Kidney (tissue), 13 donors: ENCODE measurements at regions not wholly inside any gene's neighbourhood (a gene's known extent, or its start where the extent isn't known, plus 50 kb on each side); places are given as distances from the start of the nearest gene placed in this dataset.

Experiments
- DNase-seq, 5 donors: peaks; one replicate each; pipeline ENCODE4 v3.0.0-alpha.2; 2013 to 2020
- FAIRE-seq: peaks from 2 replicates; lab custom pipeline; 2012; peaks lifted over from hg19 to GRCh38; lab: Jason Lieb, UNC
- H3K27ac ChIP-seq, 2 donors: one replicate each; pipeline ENCODE4 v1.7.0; 2013; ENCODE audit warnings: low read depth in 2 of 2, low read length in 2 of 2, inconsistent platforms in 1 of 2
- H3K27me3 ChIP-seq: one replicate; pipeline ENCODE4 v1.7.1; 2013; ENCODE audit warnings: low read length, inconsistent platforms; ENCODE audit not compliant: control insufficient read depth, insufficient read depth
- H3K36me3 ChIP-seq, 3 donors: one replicate each; pipeline versions ENCODE4 v1.7.0 to v1.7.1; 2013; ENCODE audit warnings: low read length in 3 of 3, control low read depth in 1 of 3, inconsistent platforms in 1 of 3; ENCODE audit not compliant: insufficient read depth in 3 of 3, control insufficient read depth in 2 of 3
- H3K4me1 ChIP-seq, 3 donors: one replicate each; pipeline versions ENCODE4 v1.7.0 to v1.7.1; 2013; ENCODE audit warnings: low read length in 3 of 3, inconsistent platforms in 1 of 3, low read depth in 1 of 3; ENCODE audit not compliant: control insufficient read depth in 2 of 3, insufficient read depth in 2 of 3
- H3K4me3 ChIP-seq, 3 donors: one replicate each; pipeline versions ENCODE4 v1.7.0 to v1.8.1; 2013; ENCODE audit warnings: low read length in 3 of 3, control low read depth in 1 of 3, inconsistent platforms in 1 of 3
- H3K9ac ChIP-seq, 3 donors: one replicate each; pipeline versions ENCODE4 v1.7.0 to v1.7.1; 2013; ENCODE audit warnings: low read length in 3 of 3, control low read depth in 1 of 3, inconsistent platforms in 1 of 3
- H3K9me3 ChIP-seq, 3 donors: one replicate each; pipeline versions ENCODE4 v1.7.0 to v1.7.1; 2013; ENCODE audit warnings: low read length in 3 of 3, control low read depth in 1 of 3, inconsistent platforms in 1 of 3; ENCODE audit not compliant: control insufficient read depth in 2 of 3, insufficient read depth in 1 of 3
- CTCF ChIP-seq: IDR thresholded peaks from 3 replicates; pipeline ENCODE4 v1.5.1; 2012; ENCODE audit warnings: mild to moderate bottlenecking, moderate library complexity, borderline replicate concordance; ENCODE audit not compliant: insufficient read depth; ENCODE audit errors: extremely low read depth
- intact Hi-C: fragments of 100-400 bp; cut with DNase I; formaldehyde crosslinking; loops from one replicate; pipeline ENCODE4 v1.11.1; 2022
- donor health status: control.
- donor health status: control.
- donor health status: control.
- donor health status: control.
- donor health status: control.
- donor health status: DM: yes; HTN: yes; CAD: no.
- donor health status: Normal renal cell carcinoma (clear cell type).

- no peak overlapping the region for H3K9ac ChIP-seq
- no peaks in the 10 kb centered on the region for H3K9me3 ChIP-seq
- H3K27me3 ChIP-seq, result no peaks in the 10 kb centered on the region
- no peak for FAIRE-seq
- H3K27ac ChIP-seq, result peak overlapping the region; percentile 39 to 88
- no peak for TF ChIP-seq CTCF
- intact Hi-C loops, result no loop called here
- H3K4me1 ChIP-seq, result peaks cover 0 to 3% (median 2%) of the 10 kb centered on the region in 3 donors
- peak in 1 of 5 donors; percentile 62 for DNase-seq
- H3K4me3 ChIP-seq, result no peak overlapping the region
- H3K36me3 ChIP-seq, result no peaks in the 10 kb centered on the region
Measured at GRCh38 chr5:142404046-142404477, 79.2 kb upstream of the SPRY4 start.

- DNase-seq (peak in 4 of 5 donors; percentile 53 to 93 (median 76)), FAIRE-seq (no peak)
- Histone ChIP-seq H3K9me3 (no peaks in the 10 kb centered on the region), H3K36me3 (no peaks in the 10 kb centered on the region), H3K9ac (peak overlapping the region in 1 of 3 donors; percentile 2), H3K27me3 (no peaks in the 10 kb centered on the region), H3K27ac (peak overlapping the region in 1 of 2 donors; percentile 88), H3K4me3 (no peak overlapping the region), H3K4me1 (no peaks in the 10 kb centered on the region)
- intact Hi-C loops, result no loop called here
- TF ChIP-seq CTCF, result no peak
Measured at GRCh38 chr5:142403583-142403982, 78.8 kb upstream of the SPRY4 start.

GRCh38 chr5:142402752-142403318 lies 78.0 kb upstream of the SPRY4 start:
- H3K4me1 ChIP-seq, result no peaks in the 10 kb centered on the region
- FAIRE-seq, result no peak
- no peak overlapping the region for H3K9ac ChIP-seq
- H3K27ac ChIP-seq, result no peak overlapping the region
- H3K27me3 ChIP-seq, result no peaks in the 10 kb centered on the region
- no peak for DNase-seq
- no peak for TF ChIP-seq CTCF
- H3K4me3 ChIP-seq, result no peak overlapping the region
- H3K9me3 ChIP-seq, result no peaks in the 10 kb centered on the region
- intact Hi-C loops, result no loop called here
- no peaks in the 10 kb centered on the region for H3K36me3 ChIP-seq

- no peak for TF ChIP-seq CTCF
- intact Hi-C loops, result no loop called here
Measured at GRCh38 chr5:142400415-142400814, 75.6 kb upstream of the SPRY4 start.

More at GRCh38 chr5:142400415-142400814, 75.6 kb upstream of the SPRY4 start:
- peaks cover 0 to 5% (median 0%) of the 10 kb centered on the region in 3 donors for H3K9me3 ChIP-seq
- no peaks in the 10 kb centered on the region for H3K27me3 ChIP-seq
- FAIRE-seq (no peak), DNase-seq (no peak)
- H3K9ac ChIP-seq, result no peak overlapping the region
- H3K27ac ChIP-seq, result no peak overlapping the region
- H3K4me3 ChIP-seq, result no peak overlapping the region
- H3K4me1 ChIP-seq, result no peaks in the 10 kb centered on the region
- no peaks in the 10 kb centered on the region for H3K36me3 ChIP-seq
